ENCODE measurements at regions not wholly inside any gene's neighbourhood (a gene's known extent, or its start where the extent isn't known, plus 50 kb on each side); places are given as distances from the start of the nearest gene placed in this dataset.
"Not testable (repeated sequence)": the region's sequence is repeated elsewhere in the genome, so short reads cannot be mapped to it uniquely, and the experiment has no call there.

DNA sequence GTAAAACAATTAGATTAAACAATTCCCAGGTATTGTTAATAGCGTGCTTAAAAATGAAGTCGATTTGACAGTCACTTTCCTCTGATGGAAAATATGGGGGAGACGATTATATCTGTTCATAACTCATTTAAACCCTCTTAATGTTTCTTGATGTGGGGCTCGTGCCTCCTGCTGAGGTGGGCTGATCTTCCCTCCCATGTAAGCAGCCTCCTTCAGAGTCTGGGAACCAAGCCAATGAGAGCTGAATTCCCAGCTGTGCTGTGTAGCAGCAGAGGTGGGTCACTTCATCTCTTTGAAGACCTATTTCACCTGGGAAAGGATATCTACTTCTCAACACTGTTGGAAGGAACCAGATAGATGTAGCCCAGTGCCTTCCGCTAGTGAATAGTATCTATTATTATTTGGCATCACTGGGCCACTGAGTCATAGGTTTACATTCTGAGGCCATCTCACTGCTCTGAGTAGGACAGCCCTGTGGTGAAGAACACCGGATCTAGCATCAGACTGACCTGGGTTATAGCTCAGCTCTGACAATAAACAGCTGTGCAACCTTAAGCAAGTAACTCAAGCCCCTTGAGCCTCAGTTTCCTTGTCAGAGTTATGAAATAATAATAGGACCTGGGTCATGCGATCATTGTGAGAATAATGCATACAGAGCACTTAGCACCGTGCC lies 85.3 kb upstream of the C16orf82 start:
- H3K4me3 ChIP-seq (ENCODE audit: low read depth, low read length): no peak overlapping the region
- TF ChIP-seq, protein P1, sequence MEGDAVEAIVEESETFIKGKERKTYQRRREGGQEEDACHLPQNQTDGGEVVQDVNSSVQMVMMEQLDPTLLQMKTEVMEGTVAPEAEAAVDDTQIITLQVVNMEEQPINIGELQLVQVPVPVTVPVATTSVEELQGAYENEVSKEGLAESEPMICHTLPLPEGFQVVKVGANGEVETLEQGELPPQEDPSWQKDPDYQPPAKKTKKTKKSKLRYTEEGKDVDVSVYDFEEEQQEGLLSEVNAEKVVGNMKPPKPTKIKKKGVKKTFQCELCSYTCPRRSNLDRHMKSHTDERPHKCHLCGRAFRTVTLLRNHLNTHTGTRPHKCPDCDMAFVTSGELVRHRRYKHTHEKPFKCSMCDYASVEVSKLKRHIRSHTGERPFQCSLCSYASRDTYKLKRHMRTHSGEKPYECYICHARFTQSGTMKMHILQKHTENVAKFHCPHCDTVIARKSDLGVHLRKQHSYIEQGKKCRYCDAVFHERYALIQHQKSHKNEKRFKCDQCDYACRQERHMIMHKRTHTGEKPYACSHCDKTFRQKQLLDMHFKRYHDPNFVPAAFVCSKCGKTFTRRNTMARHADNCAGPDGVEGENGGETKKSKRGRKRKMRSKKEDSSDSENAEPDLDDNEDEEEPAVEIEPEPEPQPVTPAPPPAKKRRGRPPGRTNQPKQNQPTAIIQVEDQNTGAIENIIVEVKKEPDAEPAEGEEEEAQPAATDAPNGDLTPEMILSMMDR (IDR thresholded peaks at IDR 0.05; ENCODE audit: low read depth, low read length): no peak
- TF ChIP-seq, protein P2, sequence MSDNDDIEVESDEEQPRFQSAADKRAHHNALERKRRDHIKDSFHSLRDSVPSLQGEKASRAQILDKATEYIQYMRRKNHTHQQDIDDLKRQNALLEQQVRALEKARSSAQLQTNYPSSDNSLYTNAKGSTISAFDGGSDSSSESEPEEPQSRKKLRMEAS (IDR thresholded peaks at IDR 0.05; ENCODE audit: low read depth, low read length): no peak
- TF ChIP-seq MYC (IDR thresholded peaks at IDR 0.05; ENCODE audit: low read depth, low read length): no peak
- TF ChIP-seq POLR2A (IDR thresholded peaks at IDR 0.05; ENCODE audit: extremely low read depth, insufficient read length): no peak
- no peak for DNase-seq (ENCODE audit: low read depth)

DNA sequence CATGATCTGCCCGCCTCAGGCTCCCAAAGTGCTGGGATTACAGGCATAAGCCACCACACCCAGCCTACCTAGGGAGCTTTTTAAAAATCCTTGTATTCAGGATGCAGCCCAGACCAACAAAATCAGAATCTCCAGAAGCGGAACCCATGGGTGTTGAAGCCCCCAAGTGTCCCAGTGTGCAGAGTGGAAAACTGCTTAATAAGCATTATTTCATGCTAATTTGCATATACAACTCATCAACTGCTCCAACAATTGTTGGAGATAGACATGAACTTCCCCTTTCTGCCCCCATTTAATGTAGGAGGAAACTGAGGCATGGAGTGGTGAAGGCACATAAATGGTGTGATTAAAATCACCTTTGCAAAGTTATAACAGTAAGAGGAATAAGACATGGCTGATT lies 84.3 kb upstream of the C16orf82 start:
- TF ChIP-seq, protein P2 (IDR thresholded peaks at IDR 0.05; ENCODE audit: low read depth, low read length): no peak
- TF ChIP-seq, protein P1 (IDR thresholded peaks at IDR 0.05; ENCODE audit: low read depth, low read length): no peak
- TF ChIP-seq MYC (IDR thresholded peaks at IDR 0.05; ENCODE audit: low read depth, low read length) (no peak), POLR2A (IDR thresholded peaks at IDR 0.05; ENCODE audit: extremely low read depth, insufficient read length) (no peak)
- no peak overlapping the region for H3K4me3 ChIP-seq (ENCODE audit: low read depth, low read length)
- DNase-seq (ENCODE audit: low read depth): no peak

DNA sequence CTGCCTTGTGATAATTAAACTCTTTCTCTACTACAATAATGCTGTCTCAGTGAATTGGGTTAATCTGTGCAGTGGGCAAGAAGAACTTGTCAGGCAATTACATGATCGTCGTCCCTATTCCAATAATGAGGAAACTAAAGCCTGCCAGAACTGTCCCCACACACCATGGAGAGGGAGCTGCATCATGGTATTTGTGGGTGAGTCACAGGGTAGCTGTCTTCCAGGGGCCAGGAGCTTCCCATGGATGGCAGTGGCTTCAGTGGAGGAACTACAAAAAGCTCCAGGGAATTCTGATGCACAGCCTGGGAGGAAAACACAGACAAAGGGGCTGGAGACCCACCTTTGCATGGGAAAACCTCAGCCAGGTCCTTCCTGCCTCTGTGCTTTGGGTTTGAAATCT lies 83.3 kb upstream of the C16orf82 start:
- TF ChIP-seq POLR2A (IDR thresholded peaks at IDR 0.05; ENCODE audit: extremely low read depth, insufficient read length): no peak
- TF ChIP-seq MYC (IDR thresholded peaks at IDR 0.05; ENCODE audit: low read depth, low read length): no peak
- no peak for DNase-seq (ENCODE audit: low read depth)
- H3K4me3 ChIP-seq (ENCODE audit: low read depth, low read length): no peak overlapping the region

DNA sequence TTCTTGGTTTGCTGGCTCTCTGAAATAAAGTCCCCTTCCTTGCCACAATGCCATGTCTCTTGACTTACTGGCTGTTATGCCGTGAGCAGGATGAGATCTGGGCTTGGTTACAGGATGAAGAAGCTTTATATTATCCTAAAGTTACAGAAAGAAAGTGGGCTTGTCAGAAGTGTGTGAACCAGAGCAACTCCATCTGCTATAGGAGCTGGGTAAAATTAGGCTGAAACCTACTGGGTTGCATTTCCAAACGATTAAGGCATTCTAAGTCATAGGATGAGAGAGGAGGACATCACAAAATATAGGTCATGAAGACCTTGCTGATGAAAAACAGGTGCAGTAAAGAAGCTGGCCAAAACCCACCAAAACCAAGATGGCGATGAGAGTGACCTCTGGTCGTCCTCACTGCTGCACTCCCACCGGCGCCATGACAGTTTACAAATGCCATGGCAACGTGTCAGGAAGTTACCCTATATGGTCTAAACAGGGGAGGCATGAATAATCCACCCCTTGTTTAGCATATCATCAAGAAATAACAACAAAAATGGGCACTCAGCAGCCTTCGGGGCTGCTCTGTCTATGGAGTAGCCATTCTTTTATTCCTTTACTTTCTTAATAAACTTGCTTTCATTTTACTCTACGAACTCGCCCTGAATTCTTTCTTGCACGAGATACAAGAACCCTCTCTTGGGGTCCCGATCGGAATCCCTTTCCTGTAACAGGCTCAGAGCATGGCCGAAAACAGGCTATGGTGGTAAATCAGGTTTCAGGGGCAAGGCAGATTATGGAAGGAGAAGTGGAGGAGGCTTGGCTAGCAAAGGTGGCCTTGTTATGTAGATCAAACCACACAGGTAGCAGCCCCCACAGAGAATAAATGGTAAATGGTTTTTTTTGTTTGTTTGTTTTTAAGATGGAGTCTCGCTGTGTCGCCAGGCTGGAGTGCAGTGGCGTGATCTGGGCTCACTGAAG lies 81.3 kb upstream of the C16orf82 start:
- TF ChIP-seq, protein P1 (IDR thresholded peaks at IDR 0.05; ENCODE audit: low read depth, low read length): no peak
- TF ChIP-seq, protein P2 (IDR thresholded peaks at IDR 0.05; ENCODE audit: low read depth, low read length): no peak
- H3K4me3 ChIP-seq (ENCODE audit: low read depth, low read length): no peak overlapping the region
- no peak for DNase-seq (ENCODE audit: low read depth)

DNA sequence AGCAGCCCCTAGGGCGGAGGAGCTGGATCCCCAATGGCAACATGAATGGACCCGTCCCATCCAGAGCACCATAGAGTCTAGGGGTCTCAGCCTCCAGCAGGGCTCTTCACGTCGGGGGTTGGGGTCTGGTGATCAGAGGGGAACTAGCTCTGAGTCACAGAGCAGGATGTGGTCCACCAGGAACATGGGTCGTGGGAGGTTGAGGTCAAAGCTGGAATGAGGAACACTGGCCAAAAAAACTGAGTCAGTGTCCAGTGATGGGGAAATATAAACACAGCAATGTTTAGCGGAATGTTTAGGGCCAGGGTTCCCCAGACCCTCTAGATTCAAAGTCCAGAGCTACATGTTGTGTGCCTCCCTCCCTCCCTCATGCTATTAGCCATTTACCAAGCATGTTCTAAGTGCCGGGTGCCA lies 79.1 kb upstream of the C16orf82 start:
- TF ChIP-seq POLR2A (IDR thresholded peaks at IDR 0.05; ENCODE audit: extremely low read depth, insufficient read length) (no peak), MYC (IDR thresholded peaks at IDR 0.05; ENCODE audit: low read depth, low read length) (no peak)
- TF ChIP-seq, protein P2 (IDR thresholded peaks at IDR 0.05; ENCODE audit: low read depth, low read length): no peak
- TF ChIP-seq, protein P1 (IDR thresholded peaks at IDR 0.05; ENCODE audit: low read depth, low read length): no peak
- DNase-seq (ENCODE audit: low read depth): no peak
- H3K4me3 ChIP-seq (ENCODE audit: low read depth, low read length): no peak overlapping the region

DNA sequence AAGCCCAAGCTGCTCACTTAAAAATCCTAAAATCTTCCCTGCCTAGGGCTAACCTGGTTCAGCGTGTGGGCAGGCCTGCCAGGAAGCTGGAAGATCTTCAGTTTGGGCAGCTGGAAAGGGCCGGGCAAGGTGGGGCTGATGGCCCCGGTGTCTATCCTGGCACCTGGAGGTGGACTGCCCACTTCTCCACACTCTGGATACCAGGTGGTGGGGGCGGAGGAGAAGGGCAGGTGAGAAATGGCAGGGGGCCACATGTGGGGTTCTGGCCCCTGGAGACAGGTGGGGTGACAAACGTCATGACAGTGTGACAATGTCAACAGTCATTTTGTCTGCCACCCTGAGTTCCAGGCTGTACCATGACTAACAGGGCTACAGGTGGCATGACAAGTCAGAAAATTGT lies 78.5 kb upstream of the C16orf82 start:
- no peak overlapping the region for H3K4me3 ChIP-seq (ENCODE audit: low read depth, low read length)
- DNase-seq (ENCODE audit: low read depth): no peak
- TF ChIP-seq, protein P2 (IDR thresholded peaks at IDR 0.05; ENCODE audit: low read depth, low read length): no peak
- TF ChIP-seq, protein P1 (IDR thresholded peaks at IDR 0.05; ENCODE audit: low read depth, low read length): no peak
- TF ChIP-seq MYC (IDR thresholded peaks at IDR 0.05; ENCODE audit: low read depth, low read length): no peak
- no peak for TF ChIP-seq POLR2A (IDR thresholded peaks at IDR 0.05; ENCODE audit: extremely low read depth, insufficient read length)

DNA sequence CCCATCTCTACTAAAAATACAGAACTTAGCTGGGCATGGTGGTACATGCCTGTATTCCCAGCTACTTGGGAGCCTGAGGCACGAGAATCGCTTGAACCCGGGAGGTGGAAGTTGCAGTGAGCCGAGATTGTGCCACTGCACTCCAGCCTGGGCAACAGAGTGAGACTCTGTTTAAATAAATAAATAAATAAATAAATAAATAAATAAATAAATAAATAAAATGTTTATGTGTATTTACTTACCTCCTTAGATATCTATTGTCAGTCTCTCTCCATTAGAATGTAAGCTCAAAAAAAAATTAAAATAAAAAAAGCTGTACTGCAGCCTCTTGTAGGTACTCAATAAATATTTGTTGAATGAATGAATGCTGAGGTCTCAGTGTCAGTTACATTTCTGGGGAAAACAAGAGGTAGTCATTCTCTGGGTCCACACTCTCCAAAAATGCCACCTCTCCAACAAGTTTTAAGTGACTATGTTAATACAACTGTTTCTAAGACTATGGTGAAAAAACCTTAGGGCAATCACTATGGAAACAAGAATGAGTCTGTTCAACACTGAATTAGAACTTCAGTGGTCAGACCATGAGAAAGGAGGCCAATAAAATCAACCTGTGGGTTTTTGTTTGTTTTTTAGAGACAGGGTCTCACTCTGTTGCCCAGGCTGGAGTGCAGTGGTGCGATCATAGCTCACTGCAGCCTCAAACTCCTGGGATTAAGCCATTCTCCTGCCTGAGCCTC lies 76.2 kb upstream of the C16orf82 start:
- not testable (repeated sequence) for H3K4me3 ChIP-seq (ENCODE audit: low read depth, low read length); DNase-seq (ENCODE audit: low read depth)
